Ovary (tissue), 7 donors: ENCODE measurements at regions not wholly inside any gene's neighbourhood (a gene's known extent, or its start where the extent isn't known, plus 50 kb on each side); places are given as distances from the start of the nearest gene placed in this dataset.

ENCODE experiments used
- DNase-seq, 5 donors: peaks; one replicate each; pipeline ENCODE4 v3.0.0-alpha.2; 2019 to 2020
- H3K27ac ChIP-seq, 2 donors: fragments of 200-600 bp; one replicate each; pipeline versions ENCODE4 v1.5.1 to v1.8.0; 2019 to 2022
- H3K27me3 ChIP-seq: fragments of 200-600 bp; one replicate; pipeline ENCODE4 v1.8.0; 2022
- H3K36me3 ChIP-seq: fragments of 200-600 bp; sonication (generic); one replicate; pipeline ENCODE4 v1.5.1; 2019
- H3K4me1 ChIP-seq: one replicate; pipeline ENCODE4 v1.8.1; 2013; ENCODE audit warnings: mild to moderate bottlenecking, moderate library complexity; ENCODE audit not compliant: insufficient read depth
- H3K4me3 ChIP-seq: fragments of 200-600 bp; sonication (generic); one replicate; pipeline ENCODE4 v1.5.1; 2017
- H3K9me3 ChIP-seq, 2 donors: fragments of 200-600 bp in 1 of 2; sonication (generic) in 1 of 2; one replicate each; pipeline versions ENCODE4 v1.5.1 to v1.8.1; 2013 to 2019; ENCODE audit warnings: mild to moderate bottlenecking in 1 of 2, moderate library complexity in 1 of 2
- CTCF ChIP-seq, 3 donors: fragments of 450-650 bp in 2 of 3; fragments of 200-600 bp in 1 of 3; IDR thresholded peaks; one replicate each; pipeline versions ENCODE4 v1.5.1 to v1.8.0; 2016 to 2022; ENCODE audit warnings: antibody characterized with exemption in 3 of 3, mild to moderate bottlenecking in 1 of 3
- EP300 ChIP-seq: sonication (generic); formaldehyde crosslinking; IDR thresholded peaks from one replicate; pipeline ENCODE4 v1.6.1; 2017; ENCODE audit warnings: antibody characterized with exemption
- POLR2A ChIP-seq: fragments of 450-650 bp; IDR thresholded peaks from one replicate; pipeline ENCODE4 v1.6.1; 2017; ENCODE audit warnings: antibody characterized with exemption, mild to moderate bottlenecking, moderate library complexity
- WGBS, 3 donors: extraction: QIAGEN DNeasy Blood & Tissue Kit in 1 of 3; methylation state at CpG; one replicate each; pipeline versions ENCODE4 v1.1.5 to v1.1.7; 2013 to 2017; 5-methylcytosine and 5-hydroxymethylcytosine counted together
- intact Hi-C, 4 donors: fragments of 100-400 bp; cut with DNase I; formaldehyde crosslinking; loops; one replicate each; pipeline versions ENCODE4 v1.11.0 to v1.15.1; 2022 to 2023
- donor health status: DM: no; HTN: no; CAD: no; lungs with moderate emphysema.
- donor health status: DM: no; HTN: no; CAD: no.
- donor health status: Bipolar disorder and iron deficiency.
- donor health status: DM: no; HTN: no; CAD: no.
- donor health status: DM: yes; HTN: yes; CAD: no.

DNA sequence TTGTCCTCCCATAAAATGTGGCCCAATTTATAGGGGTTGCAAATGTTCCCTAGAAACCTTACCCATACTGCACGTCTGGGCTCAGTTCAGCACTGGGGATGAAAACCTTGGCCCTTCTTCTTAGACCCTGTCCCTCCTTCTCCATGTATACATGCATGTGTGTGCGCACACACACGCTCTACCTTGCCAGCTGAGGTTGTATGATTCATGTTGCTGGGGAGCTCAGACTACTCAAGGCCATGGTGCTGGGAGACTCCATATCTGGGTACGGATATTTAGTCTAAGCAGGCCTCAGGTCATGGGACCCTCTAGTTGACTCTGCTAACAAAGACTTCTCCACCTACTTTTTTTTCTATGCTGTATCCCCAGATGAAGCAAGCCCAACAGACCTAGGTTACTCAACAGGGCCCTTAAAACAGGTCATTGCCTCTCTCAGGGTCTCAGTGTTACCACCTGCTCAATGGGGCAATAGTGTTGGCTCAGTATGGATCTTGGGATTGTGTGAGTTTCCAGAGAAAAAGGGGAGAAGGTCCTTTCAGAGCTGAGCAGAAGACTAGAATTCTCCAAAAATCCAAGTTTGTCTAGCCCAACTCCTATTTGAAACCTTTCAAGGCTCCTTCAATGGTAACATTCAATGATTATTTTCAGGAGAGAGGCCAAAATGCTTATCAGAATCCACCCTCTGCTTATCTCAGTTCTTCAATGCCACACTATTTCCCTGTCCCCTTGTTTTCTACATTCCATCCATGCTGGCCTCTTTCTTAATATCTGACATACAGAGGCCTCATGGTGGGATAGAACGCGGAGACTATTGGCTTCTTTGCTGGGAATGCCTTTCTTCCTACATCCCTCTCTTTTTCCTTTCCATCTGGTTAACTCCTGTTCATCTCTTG lies 123.6 kb upstream of the PITX1 start:
- intact Hi-C loops, result no loop called here
- Histone ChIP-seq H3K27me3 (no peaks in the 10 kb centered on the region), H3K4me3 (no peak overlapping the region), H3K36me3 (no peaks in the 10 kb centered on the region), H3K4me1 (no peaks in the 10 kb centered on the region), H3K27ac (no peak overlapping the region), H3K9me3 (peaks cover 0 to 6% of the 10 kb centered on the region in 2 donors)
- no peak for DNase-seq
- WGBS, 3 donors, result 85 to 93% (median 91%) methylated on average over 6 of the region's 6 CpGs
- TF ChIP-seq POLR2A (no peak), EP300 (no peak), CTCF (IDR thresholded peaks at IDR 0.05) (no peak)

GRCh38 chr5:135156715-135157404 lies 122.8 kb upstream of the PITX1 start:
- H3K36me3 ChIP-seq, result no peaks in the 10 kb centered on the region
- H3K9me3 ChIP-seq, result peaks cover 0 to 6% of the 10 kb centered on the region in 2 donors
- TF ChIP-seq EP300, result no peak
- no peak for TF ChIP-seq POLR2A
- no peak for DNase-seq
- H3K27ac ChIP-seq, result no peak overlapping the region
- H3K27me3 ChIP-seq, result no peaks in the 10 kb centered on the region
- no peak overlapping the region for H3K4me3 ChIP-seq
- no peaks in the 10 kb centered on the region for H3K4me1 ChIP-seq
- intact Hi-C loops, result no loop called here
- WGBS, 3 donors, result 63 to 88% (median 67%) methylated on average over 7 to 11 of the region's 11 CpGs

GRCh38 chr5:135156337-135156714 lies 122.3 kb upstream of the PITX1 start:
- intact Hi-C loops, result no loop called here
- H3K4me3 ChIP-seq, result no peak overlapping the region
- 88 to 92% (median 88%) methylated on average over 6 of the region's 6 CpGs for WGBS, 3 donors

GRCh38 chr5:135155616-135156214 lies 121.7 kb upstream of the PITX1 start:
- Histone ChIP-seq H3K4me1 (no peaks in the 10 kb centered on the region), H3K4me3 (no peak overlapping the region), H3K36me3 (no peaks in the 10 kb centered on the region), H3K27me3 (no peaks in the 10 kb centered on the region), H3K27ac (no peak overlapping the region), H3K9me3 (peaks cover 0 to 6% of the 10 kb centered on the region in 2 donors)
- intact Hi-C loops, result no loop called here
- no peak for TF ChIP-seq POLR2A
- TF ChIP-seq CTCF (IDR thresholded peaks at IDR 0.05), result no peak
- TF ChIP-seq EP300, result no peak
- no peak for DNase-seq
- WGBS, 3 donors, result 58 to 72% (median 64%) methylated on average over 4 of the region's 4 CpGs

More at GRCh38 chr5:135156337-135156714, 122.3 kb upstream of the PITX1 start:
- DNase-seq, result no peak
- no peak for TF ChIP-seq EP300
- TF ChIP-seq CTCF (IDR thresholded peaks at IDR 0.05), result no peak
- no peak for TF ChIP-seq POLR2A
- Histone ChIP-seq H3K36me3 (no peaks in the 10 kb centered on the region), H3K9me3 (peaks cover 0 to 6% of the 10 kb centered on the region in 2 donors), H3K27ac (no peak overlapping the region), H3K4me1 (no peaks in the 10 kb centered on the region), H3K27me3 (no peaks in the 10 kb centered on the region)
